ENCODE measurements at regions not wholly inside any gene's neighbourhood (a gene's known extent, or its start where the extent isn't known, plus 50 kb on each side); places are given as distances from the start of the nearest gene placed in this dataset.

DNA sequence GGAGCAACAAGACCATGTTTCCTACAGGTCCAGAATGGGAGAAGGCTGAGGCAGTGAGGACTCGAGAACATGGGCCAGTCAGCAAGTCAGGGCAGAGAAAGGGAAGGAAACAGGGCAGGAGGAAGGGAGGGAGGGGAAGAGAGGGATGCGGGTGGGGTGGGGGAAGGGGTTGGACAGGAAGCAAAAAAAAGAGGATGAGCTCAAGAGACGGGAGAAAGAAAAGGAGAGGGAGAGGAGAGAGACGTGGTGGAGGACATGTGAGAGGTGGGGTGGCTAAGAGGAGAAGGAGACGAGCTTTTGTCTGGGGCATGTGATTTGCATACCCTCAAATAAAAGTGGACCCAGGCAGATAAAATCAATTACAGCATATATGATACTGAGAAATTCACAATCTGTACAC is 389.5 kb upstream of the B3GAT1 start:
- DNase-seq (ENCODE audit: low read depth in 2 of 2): no peak

- DNase-seq (ENCODE audit: low read depth in 2 of 2): no peak
These were observed 388.8 kb upstream of the B3GAT1 start for GRCh38 chr11:134800826-134801225.

- DNase-seq (ENCODE audit: low read depth in 2 of 2): no peak
These were observed 388.1 kb upstream of the B3GAT1 start for GRCh38 chr11:134800130-134800529.

DNA sequence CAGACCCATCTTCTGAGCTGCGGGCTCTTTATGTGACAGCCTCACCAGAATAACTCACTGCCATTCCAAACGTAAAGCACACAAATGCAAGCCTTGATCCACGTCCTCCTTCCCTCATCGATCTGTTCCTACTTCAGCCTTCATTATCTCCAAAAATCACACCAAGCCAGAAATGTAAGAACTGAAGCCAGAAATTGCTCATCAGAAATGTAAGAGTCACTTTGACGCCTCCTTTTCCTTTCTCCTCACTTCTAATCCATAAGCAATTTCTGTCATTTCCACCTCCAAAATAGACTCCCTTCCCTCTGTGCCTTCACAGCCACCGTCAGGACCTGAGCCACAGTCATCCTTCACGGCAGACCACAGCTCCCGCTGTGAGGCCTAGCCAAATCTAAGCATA is 387.3 kb upstream of the B3GAT1 start:
- no peak for DNase-seq (ENCODE audit: low read depth in 2 of 2)

DNA sequence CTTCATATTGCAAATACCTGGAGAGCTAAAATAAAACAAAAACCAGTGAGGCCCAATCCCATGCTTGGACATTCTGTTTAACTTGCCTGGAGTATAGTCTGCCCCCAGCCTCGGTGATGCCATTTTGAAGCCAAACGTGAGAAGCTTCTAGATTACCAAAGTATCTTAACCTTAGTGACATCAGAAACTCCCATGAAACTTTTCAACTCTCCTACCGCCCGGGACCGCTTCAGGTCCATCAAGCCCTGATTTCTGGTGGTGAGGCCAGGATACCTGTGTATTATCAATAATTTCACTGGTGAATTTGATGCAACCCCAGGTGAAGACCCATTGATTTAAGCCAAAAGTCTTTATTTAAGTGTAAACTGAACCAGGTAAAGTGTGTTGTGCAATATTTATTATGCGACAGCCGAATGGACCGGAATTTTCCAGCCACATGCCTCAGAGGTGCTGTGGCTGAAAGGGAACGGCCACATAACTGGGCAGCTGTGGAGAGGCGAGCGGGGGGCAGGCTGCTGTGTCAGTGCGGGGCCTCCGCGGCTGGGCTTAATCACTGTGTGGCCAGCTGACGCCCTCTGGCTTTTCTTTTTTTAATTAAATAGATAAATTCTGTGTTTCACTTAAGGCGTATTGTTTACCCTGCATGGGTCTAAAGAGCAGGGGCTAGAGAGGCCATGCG is 385.5 kb upstream of the B3GAT1 start:
- DNase-seq (ENCODE audit: low read depth in 2 of 2): no peak

GRCh38 chr11:134795017-134795416 is 383.0 kb upstream of the B3GAT1 start:
- DNase-seq (ENCODE audit: low read depth in 2 of 2): no peak

GRCh38 chr11:134794192-134794591 is 382.1 kb upstream of the B3GAT1 start:
- DNase-seq (ENCODE audit: low read depth in 2 of 2): no peak

- DNase-seq (ENCODE audit: low read depth in 2 of 2): no peak
These were observed 380.6 kb upstream of the B3GAT1 start for GRCh38 chr11:134792677-134793076.

- DNase-seq (ENCODE audit: low read depth in 2 of 2): no peak
These were observed 380.0 kb upstream of the B3GAT1 start for GRCh38 chr11:134792044-134792443.

GRCh38 chr11:134791102-134791501 is 379.1 kb upstream of the B3GAT1 start:
- DNase-seq (ENCODE audit: low read depth in 2 of 2): no peak

DNA sequence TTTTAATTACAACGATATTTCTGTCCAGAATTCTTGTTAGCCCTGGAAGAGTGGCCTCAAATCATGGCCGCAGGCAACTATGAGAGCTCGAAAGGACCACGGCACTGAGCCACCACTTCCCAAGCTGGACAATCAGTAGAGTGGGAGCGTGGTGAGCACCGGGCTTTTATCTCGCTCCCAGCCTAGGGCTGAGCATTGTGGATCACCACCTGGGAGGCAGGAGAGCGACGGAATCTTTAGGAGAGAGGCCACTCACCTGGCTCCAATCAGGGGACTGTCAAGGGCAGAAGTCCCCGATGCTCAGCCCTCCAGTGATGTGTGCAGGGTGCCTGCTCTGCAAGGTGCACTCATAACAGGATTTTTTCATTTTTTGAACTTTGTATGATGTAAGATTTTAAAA is 377.1 kb upstream of the B3GAT1 start:
- no peak for DNase-seq (ENCODE audit: low read depth in 2 of 2)

DNA sequence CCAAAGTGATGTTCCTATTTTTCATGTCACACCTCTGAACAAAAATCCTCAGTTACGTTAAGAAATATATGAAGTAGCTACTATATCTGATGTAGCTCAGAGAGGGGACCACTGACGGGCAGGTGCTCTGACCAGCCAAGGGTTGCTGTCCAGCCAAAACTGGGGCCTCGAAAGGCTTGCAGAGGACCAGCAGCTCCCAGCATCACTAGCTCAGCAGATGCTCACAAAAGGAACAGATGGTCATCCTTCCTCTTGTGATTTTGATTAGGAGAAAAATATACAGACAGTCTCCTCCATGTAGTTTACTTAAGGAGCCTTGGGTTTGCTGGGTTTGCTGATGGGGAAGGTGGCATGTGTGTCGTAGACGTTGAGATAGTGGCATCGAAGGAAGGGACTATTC is 374.6 kb upstream of the B3GAT1 start:
- DNase-seq (ENCODE audit: low read depth in 2 of 2): no peak

- no peak for DNase-seq (ENCODE audit: low read depth in 2 of 2)
These were observed 373.7 kb upstream of the B3GAT1 start for GRCh38 chr11:134785660-134786284.

DNA sequence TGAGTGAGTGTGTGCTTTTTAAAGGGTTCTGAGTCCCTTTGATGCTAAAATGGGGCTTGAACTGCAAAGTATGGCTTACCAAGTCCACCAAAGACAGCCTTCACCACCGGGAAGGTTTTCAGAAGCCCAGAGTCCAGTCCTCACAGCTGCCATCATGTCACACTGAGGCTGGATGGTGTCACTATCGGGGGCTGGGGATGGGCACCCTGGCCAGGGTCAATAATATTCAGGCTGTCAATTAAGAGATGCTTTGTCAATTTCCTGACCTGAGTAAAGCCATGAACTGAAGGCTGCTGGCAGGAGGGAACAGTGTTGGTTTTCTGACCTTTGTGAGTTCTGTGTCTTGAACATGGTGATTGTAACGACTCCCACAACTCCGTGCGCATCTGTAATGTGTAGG is 373.0 kb upstream of the B3GAT1 start:
- DNase-seq (ENCODE audit: low read depth in 2 of 2): no peak

DNA sequence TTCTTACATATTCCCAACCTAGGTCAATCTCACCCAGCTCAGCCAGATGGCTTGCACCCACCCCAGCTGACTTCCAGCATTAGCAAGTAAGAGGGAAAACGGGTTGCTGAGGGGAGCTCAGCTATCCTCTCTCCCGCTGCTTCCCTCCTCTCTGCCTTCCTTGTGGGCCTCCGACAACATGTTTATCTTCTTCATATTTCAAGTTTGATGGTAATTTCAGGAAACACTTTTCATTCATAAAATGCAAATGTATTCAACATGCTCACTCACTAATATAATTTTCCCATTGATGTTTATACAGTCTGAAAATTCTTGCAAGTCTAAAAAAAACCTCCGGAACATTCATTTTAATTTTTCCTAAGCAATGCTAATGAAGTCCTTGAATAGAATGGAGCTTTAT is 372.5 kb upstream of the B3GAT1 start:
- no peak for DNase-seq (ENCODE audit: low read depth in 2 of 2)

GRCh38 chr11:134784046-134784445 is 372.0 kb upstream of the B3GAT1 start:
- DNase-seq (ENCODE audit: low read depth in 2 of 2): no peak

GRCh38 chr11:134783234-134783633 is 371.2 kb upstream of the B3GAT1 start:
- no peak for DNase-seq (ENCODE audit: low read depth in 2 of 2)

DNA sequence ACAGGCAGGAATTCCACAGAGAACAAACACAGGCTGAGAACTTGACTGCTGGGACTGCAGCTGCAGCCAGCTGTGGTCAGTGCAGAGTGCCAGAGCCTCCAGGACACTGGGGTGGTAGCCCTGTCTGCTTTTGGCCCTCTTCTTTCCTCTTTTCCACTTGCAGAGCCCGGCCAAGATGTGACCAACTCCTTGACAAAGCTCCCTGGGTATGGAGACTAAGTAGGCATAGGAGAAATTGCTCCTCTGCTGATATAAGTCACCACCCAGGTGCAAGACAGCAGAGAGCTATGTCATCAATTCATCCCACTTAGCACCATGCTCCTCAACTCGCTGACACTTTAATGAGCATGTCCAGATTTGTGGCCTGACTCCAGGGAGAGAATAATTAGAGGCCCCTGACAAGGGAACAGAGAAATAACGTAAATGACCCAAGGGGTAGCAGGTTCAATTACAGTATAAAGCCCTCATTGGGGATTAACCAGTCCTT is 369.4 kb upstream of the B3GAT1 start:
- DNase-seq (ENCODE audit: low read depth in 2 of 2): no peak

DNA sequence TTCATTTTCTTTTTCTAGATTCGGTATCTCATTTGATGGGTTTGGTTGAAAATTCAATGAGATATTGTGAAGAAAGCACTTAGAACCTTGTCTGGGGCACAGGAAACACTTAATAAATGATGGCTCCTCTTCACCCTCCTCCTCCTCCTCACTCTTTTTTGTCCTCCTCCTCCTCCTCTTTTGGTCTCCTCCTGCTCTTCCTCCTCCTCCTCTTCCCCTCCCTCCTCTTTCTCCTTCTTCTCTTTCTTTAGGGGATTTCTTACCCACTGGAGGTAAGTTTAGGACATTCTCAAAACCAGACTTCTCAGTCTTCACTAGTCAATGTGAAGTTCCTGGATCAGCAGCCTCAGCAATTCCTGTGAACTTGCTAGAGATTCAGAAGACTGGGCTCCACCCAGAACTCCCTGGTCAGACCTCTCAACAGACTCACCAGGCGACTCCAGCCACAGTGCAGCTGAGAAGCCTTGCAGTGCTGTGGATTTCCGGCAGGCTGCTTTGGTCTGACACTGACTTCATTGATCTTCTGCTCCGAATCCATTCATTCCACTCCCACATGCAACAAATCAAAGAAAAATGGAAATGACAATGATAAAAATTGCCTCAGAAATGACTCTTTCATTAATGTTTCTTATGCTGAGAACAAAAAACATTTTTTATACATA is 368.6 kb upstream of the B3GAT1 start:
- no peak for DNase-seq (ENCODE audit: low read depth in 2 of 2)

DNA sequence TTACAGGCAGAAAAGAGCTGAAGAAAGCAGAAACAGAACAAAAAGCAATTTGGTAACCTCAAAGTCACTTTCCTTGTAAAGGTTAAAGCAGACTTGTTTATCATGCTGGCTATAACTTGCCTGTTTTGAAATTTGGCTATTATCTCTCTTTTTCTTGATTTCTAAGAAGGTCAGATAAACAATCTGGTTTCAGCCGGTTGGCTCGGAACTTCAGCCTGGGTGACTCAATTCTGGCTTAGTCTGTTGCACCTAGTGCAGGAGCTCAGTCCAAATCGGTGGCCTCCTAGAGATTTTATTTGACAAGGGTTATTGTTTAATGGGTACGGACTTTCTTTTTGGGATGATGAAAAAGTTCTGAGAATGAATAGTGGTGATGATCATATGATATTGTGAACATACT is 367.1 kb upstream of the B3GAT1 start:
- DNase-seq (ENCODE audit: low read depth in 2 of 2): no peak

DNA sequence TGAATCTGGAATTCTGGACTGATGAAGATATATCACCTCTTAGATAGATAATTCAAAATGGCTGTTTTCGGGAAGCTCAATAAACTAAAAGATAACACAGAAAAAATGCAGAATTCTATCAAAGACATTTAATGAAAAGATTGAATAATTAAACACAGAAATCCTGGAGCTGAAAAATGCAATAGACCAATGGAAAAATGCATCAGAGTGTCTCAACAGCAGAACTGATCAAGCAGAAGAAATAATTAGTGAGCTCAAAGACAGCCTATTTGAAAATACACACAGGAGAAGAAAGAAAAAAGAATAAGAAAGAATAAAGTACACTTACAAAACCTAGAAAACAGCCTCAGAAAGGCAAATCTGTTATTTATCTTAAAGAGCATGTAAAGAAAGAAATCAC is 356.4 kb upstream of the B3GAT1 start:
- DNase-seq (ENCODE audit: low read depth in 2 of 2): no peak

GRCh38 chr11:134765565-134765964 is 353.5 kb upstream of the B3GAT1 start:
- DNase-seq (ENCODE audit: low read depth in 2 of 2): no peak

- no peak for DNase-seq (ENCODE audit: low read depth in 2 of 2)
These were observed 352.9 kb upstream of the B3GAT1 start for GRCh38 chr11:134764966-134765365.

All from stimulated activated CD8-positive, alpha-beta memory T cell treated with anti-CD3 and anti-CD28 coated beads, Interleukin-2, amount 100 ng/mL, for 1 hour (primary cell).